Neural progenitor cell (in vitro differentiated cells): ENCODE measurements at regions not wholly inside any gene's neighbourhood (a gene's known extent, or its start where the extent isn't known, plus 50 kb on each side); places are given as distances from the start of the nearest gene placed in this dataset.

Source experiments
- EZH2 ChIP-seq: fragments of 200-600 bp; sonication (generic); IDR thresholded peaks from 2 replicates; pipeline ENCODE4 v1.6.1; 2017; ENCODE audit warnings: antibody characterized with exemption, mild to moderate bottlenecking, moderate library complexity
- TF ChIP-seq, protein P1 (sequence below): fragments of 200-600 bp; sonication (generic); IDR thresholded peaks from 2 replicates; pipeline ENCODE4 v1.5.1; 2017; ENCODE audit warnings: antibody characterized with exemption, mild to moderate bottlenecking

- TF ChIP-seq, protein P1, sequence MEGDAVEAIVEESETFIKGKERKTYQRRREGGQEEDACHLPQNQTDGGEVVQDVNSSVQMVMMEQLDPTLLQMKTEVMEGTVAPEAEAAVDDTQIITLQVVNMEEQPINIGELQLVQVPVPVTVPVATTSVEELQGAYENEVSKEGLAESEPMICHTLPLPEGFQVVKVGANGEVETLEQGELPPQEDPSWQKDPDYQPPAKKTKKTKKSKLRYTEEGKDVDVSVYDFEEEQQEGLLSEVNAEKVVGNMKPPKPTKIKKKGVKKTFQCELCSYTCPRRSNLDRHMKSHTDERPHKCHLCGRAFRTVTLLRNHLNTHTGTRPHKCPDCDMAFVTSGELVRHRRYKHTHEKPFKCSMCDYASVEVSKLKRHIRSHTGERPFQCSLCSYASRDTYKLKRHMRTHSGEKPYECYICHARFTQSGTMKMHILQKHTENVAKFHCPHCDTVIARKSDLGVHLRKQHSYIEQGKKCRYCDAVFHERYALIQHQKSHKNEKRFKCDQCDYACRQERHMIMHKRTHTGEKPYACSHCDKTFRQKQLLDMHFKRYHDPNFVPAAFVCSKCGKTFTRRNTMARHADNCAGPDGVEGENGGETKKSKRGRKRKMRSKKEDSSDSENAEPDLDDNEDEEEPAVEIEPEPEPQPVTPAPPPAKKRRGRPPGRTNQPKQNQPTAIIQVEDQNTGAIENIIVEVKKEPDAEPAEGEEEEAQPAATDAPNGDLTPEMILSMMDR: no peak
- TF ChIP-seq EZH2: no peak
Measured at GRCh38 chr9:129328355-129329042, 150.4 kb upstream of the IER5L start.
